ENCODE measurements at regions not wholly inside any gene's neighbourhood (a gene's known extent, or its start where the extent isn't known, plus 50 kb on each side); places are given as distances from the start of the nearest gene placed in this dataset.

- TF ChIP-seq, protein P1, sequence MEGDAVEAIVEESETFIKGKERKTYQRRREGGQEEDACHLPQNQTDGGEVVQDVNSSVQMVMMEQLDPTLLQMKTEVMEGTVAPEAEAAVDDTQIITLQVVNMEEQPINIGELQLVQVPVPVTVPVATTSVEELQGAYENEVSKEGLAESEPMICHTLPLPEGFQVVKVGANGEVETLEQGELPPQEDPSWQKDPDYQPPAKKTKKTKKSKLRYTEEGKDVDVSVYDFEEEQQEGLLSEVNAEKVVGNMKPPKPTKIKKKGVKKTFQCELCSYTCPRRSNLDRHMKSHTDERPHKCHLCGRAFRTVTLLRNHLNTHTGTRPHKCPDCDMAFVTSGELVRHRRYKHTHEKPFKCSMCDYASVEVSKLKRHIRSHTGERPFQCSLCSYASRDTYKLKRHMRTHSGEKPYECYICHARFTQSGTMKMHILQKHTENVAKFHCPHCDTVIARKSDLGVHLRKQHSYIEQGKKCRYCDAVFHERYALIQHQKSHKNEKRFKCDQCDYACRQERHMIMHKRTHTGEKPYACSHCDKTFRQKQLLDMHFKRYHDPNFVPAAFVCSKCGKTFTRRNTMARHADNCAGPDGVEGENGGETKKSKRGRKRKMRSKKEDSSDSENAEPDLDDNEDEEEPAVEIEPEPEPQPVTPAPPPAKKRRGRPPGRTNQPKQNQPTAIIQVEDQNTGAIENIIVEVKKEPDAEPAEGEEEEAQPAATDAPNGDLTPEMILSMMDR (conservative IDR thresholded peaks at IDR 0.05; ENCODE audit: low read depth in 2 of 2), result no peak
- TF ChIP-seq, protein P2, sequence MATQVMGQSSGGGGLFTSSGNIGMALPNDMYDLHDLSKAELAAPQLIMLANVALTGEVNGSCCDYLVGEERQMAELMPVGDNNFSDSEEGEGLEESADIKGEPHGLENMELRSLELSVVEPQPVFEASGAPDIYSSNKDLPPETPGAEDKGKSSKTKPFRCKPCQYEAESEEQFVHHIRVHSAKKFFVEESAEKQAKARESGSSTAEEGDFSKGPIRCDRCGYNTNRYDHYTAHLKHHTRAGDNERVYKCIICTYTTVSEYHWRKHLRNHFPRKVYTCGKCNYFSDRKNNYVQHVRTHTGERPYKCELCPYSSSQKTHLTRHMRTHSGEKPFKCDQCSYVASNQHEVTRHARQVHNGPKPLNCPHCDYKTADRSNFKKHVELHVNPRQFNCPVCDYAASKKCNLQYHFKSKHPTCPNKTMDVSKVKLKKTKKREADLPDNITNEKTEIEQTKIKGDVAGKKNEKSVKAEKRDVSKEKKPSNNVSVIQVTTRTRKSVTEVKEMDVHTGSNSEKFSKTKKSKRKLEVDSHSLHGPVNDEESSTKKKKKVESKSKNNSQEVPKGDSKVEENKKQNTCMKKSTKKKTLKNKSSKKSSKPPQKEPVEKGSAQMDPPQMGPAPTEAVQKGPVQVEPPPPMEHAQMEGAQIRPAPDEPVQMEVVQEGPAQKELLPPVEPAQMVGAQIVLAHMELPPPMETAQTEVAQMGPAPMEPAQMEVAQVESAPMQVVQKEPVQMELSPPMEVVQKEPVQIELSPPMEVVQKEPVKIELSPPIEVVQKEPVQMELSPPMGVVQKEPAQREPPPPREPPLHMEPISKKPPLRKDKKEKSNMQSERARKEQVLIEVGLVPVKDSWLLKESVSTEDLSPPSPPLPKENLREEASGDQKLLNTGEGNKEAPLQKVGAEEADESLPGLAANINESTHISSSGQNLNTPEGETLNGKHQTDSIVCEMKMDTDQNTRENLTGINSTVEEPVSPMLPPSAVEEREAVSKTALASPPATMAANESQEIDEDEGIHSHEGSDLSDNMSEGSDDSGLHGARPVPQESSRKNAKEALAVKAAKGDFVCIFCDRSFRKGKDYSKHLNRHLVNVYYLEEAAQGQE (IDR thresholded peaks at IDR 0.05; ENCODE audit: unreplicated experiment), result no peak
- no peak for TF ChIP-seq JUNB (IDR thresholded peaks at IDR 0.05; ENCODE audit: unreplicated experiment)
These were observed 105.1 kb upstream of the SLITRK1 start (continued) for GRCh38 chr13:83987394-83987793.

GRCh38 chr13:83984793-83985192, 102.5 kb upstream of the SLITRK1 start:
- no peaks in the 10 kb centered on the region; the same call in 2 of the 3 replicates for H3K36me3 Mint-ChIP-seq (ENCODE audit: low read depth)
- DNase-seq (ENCODE audit: low spot score), result no peak
- H3K4me2 ChIP-seq, result no peak overlapping the region
- no peak overlapping the region for H3K27ac Mint-ChIP-seq
- TF ChIP-seq, protein P2 (IDR thresholded peaks at IDR 0.05; ENCODE audit: unreplicated experiment), result no peak
- no peak for TF ChIP-seq EZH2 (IDR thresholded peaks at IDR 0.05; ENCODE audit: low read depth, unreplicated experiment)
- TF ChIP-seq NANOG (IDR thresholded peaks at IDR 0.05; ENCODE audit: borderline replicate concordance), result no peak
- TF ChIP-seq JUNB (IDR thresholded peaks at IDR 0.05; ENCODE audit: unreplicated experiment), result no peak
- TF ChIP-seq POLR2AphosphoS5 (IDR thresholded peaks at IDR 0.05; ENCODE audit: low read depth), result no peak
- TF ChIP-seq ZNF114 (CRISPR knock-in tag; IDR thresholded peaks at IDR 0.05), result no peak
- TF ChIP-seq, protein P3, sequence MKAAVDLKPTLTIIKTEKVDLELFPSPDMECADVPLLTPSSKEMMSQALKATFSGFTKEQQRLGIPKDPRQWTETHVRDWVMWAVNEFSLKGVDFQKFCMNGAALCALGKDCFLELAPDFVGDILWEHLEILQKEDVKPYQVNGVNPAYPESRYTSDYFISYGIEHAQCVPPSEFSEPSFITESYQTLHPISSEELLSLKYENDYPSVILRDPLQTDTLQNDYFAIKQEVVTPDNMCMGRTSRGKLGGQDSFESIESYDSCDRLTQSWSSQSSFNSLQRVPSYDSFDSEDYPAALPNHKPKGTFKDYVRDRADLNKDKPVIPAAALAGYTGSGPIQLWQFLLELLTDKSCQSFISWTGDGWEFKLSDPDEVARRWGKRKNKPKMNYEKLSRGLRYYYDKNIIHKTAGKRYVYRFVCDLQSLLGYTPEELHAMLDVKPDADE (IDR thresholded peaks at IDR 0.05), result no peak
- no peak for TF ChIP-seq CREB1 (CRISPR knock-in tag; IDR thresholded peaks at IDR 0.05; ENCODE audit: low read depth)
- TF ChIP-seq EZH2phosphoT487 (IDR thresholded peaks at IDR 0.05; ENCODE audit: unreplicated experiment), result no peak
- no peaks in the 10 kb centered on the region for H3K36me3 ChIP-seq (ENCODE audit: insufficient read depth)
- no peaks in the 10 kb centered on the region for H4K20me1 ChIP-seq (replicated peaks; ENCODE audit: insufficient read depth)
- H2AFZ ChIP-seq, result no peak overlapping the region
- H3K27me3 ChIP-seq (ENCODE audit: insufficient read depth), result no peaks in the 10 kb centered on the region
- H3K4me3 ChIP-seq, result no peak overlapping the region
- no peaks in the 10 kb centered on the region for H3F3A ChIP-seq (replicated peaks; ENCODE audit: low read depth)
- no peak overlapping the region for H3K4me3 Mint-ChIP-seq
- no peaks in the 10 kb centered on the region for H3K9me3 Mint-ChIP-seq
- H3K27me3 Mint-ChIP-seq (ENCODE audit: insufficient read depth, low read depth, poor library complexity), result no peaks in the 10 kb centered on the region
- peaks cover 29% of the 10 kb centered on the region for H3K4me1 Mint-ChIP-seq
- H3K79me2 ChIP-seq (replicated peaks; ENCODE audit: insufficient read depth), result no peaks in the 10 kb centered on the region
- no peaks in the 10 kb centered on the region for H3K9me2 ChIP-seq (ENCODE audit: insufficient read depth)
- H3K4me1 ChIP-seq (ENCODE audit: insufficient read depth), result peaks cover 33% of the 10 kb centered on the region
- no peak for ATAC-seq
- H3K27ac ChIP-seq (ENCODE audit: low read depth), result no peak overlapping the region
